Activated T-cell treated with anti-CD3 and anti-CD28 coated beads for 4 hours (primary cell): ENCODE measurements at regions not wholly inside any gene's neighbourhood (a gene's known extent, or its start where the extent isn't known, plus 50 kb on each side); places are given as distances from the start of the nearest gene placed in this dataset.
"Not testable (repeated sequence)": the region's sequence is repeated elsewhere in the genome, so short reads cannot be mapped to it uniquely, and the experiment has no call there.

Experiments used
- DNase-seq: peaks from one replicate; pipeline ENCODE4 v3.0.0-alpha.2; 2020

- DNase-seq = no peak
Observed at GRCh38 chr6:163892824-163893561, 478.5 kb downstream of the QKI start.

GRCh38 chr6:163889904-163890514, 475.5 kb downstream of the QKI start:
- no peak for DNase-seq

GRCh38 chr6:163888030-163888819, 473.7 kb downstream of the QKI start:
- no peak for DNase-seq

- DNase-seq = no peak
Observed at GRCh38 chr6:163886428-163886827, 471.9 kb downstream of the QKI start.

GRCh38 chr6:163883984-163884383, 469.5 kb downstream of the QKI start:
- no peak for DNase-seq

- no peak for DNase-seq
Observed at GRCh38 chr6:163878698-163879097, 464.2 kb downstream of the QKI start.

GRCh38 chr6:163877877-163878639, 463.5 kb downstream of the QKI start:
- no peak for DNase-seq

- no peak for DNase-seq
Observed at GRCh38 chr6:163876391-163876790, 461.9 kb downstream of the QKI start.

GRCh38 chr6:163874784-163875183, 460.3 kb downstream of the QKI start:
- no peak for DNase-seq

GRCh38 chr6:163872335-163872734, 457.8 kb downstream of the QKI start:
- DNase-seq = no peak

- no peak for DNase-seq
Observed at GRCh38 chr6:163871616-163872015, 457.1 kb downstream of the QKI start.

GRCh38 chr6:163867518-163868292, 453.2 kb downstream of the QKI start:
- DNase-seq = no peak

GRCh38 chr6:163866192-163866591, 451.7 kb downstream of the QKI start:
- no peak for DNase-seq

- no peak for DNase-seq
Observed at GRCh38 chr6:163863565-163863964, 449.0 kb downstream of the QKI start.

GRCh38 chr6:163862701-163863100, 448.2 kb downstream of the QKI start:
- DNase-seq = no peak

- DNase-seq = no peak
Observed at GRCh38 chr6:163861627-163862026, 447.1 kb downstream of the QKI start.

- no peak for DNase-seq
Observed at GRCh38 chr6:163860287-163861081, 446.0 kb downstream of the QKI start.

GRCh38 chr6:163858870-163859269, 444.4 kb downstream of the QKI start:
- not testable (repeated sequence) for DNase-seq

- no peak for DNase-seq
Observed at GRCh38 chr6:163857421-163857820, 442.9 kb downstream of the QKI start.

- no peak for DNase-seq
Observed at GRCh38 chr6:163850874-163851273, 436.4 kb downstream of the QKI start.

- DNase-seq = no peak
Observed at GRCh38 chr6:163844761-163845160, 430.2 kb downstream of the QKI start.
